ENCODE measurements at regions not wholly inside any gene's neighbourhood (a gene's known extent, or its start where the extent isn't known, plus 50 kb on each side); places are given as distances from the start of the nearest gene placed in this dataset.

DNA sequence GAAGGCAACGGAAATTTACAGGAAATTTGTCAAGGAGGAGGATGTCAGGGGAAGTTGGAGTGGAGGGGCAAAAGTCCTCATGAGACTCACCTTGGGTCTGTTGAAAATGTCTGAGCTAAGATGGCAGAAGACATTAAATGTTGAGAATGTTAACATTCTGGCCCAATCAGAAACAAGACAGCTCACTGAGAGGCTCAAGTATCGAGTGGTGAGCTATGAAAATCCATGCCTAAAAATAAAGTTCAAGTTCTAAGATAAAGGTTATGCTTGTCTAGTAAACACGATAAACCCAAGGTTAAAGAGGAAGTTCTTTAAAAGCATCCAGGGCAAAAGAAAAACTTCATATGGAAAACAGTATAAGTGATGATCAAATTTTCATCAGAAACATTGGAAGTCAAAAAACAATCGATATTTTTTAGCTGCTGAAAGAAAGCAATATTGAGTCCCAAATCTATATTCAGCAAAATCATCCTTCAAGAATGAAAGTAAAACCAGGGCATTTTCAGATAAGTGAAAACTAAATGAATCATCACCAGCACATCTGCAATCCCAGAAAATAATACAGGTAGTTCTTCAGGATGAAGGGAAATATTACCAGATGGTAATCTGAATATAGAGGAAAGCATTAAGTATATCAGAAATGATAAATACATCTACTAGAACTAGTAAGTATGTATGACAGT, 462.4 kb downstream of the TLL1 start:
- DNase-seq (ENCODE audit: low spot score) (no peak), FAIRE-seq (no peak)

DNA sequence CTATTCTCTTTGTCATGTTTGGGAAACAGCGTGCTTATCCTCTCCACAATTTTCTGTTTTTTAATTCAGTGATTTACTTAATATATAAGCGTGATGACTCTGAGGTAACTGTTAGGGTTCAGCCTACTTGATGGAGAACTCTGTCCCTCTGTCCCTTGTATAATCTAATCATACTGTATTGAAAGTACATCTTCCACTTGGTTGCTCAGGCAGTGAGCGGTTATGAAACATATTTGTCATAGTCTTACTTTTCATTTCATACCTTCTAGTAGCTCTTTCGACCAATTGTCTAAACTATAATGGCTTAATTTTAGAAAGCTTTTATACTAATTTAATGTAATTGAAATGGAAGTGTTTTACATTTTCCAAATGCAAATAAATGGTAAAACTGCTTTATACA, 469.0 kb downstream of the TLL1 start:
- FAIRE-seq (no peak), DNase-seq (ENCODE audit: low spot score) (no peak)

DNA sequence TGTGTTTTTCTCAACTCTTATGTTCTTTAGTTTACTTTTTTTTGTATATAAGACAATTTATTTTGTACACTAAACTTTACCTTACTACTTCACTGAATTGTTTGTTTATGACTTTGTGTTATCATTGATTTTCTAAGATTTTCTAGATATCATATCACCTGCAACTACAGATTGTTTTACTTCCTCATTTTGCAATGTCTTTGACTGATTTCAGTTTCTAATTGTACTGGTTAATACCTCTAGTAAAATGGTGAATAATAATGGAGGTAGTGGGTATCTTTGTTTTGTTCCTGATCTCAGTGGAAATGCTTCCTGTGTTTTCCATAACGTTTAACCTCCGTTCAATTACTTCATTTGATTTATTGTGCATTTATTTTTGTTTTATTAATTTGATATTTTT, 490.2 kb downstream of the TLL1 start:
- FAIRE-seq (no peak), DNase-seq (ENCODE audit: low spot score) (no peak)

DNA sequence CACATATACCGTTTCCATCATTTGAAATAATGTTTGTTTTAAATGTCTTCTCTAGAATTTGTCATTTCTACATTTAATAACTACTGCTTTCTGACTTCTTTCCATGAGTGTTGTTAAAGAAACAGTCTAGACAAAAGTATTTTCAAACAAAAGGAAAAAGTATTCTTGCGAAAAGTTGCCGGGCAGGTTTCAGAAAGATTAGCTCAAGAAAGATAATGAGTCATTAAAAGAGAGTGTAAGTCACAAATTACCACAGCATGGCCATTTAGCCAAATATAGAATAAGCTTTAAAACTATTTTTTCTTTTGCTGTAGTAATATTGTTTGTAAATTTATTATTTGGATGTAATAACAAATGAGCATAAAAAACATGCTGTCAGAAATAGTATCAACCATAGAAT, 493.0 kb downstream of the TLL1 start:
- FAIRE-seq (no peak), DNase-seq (ENCODE audit: low spot score) (no peak)

DNA sequence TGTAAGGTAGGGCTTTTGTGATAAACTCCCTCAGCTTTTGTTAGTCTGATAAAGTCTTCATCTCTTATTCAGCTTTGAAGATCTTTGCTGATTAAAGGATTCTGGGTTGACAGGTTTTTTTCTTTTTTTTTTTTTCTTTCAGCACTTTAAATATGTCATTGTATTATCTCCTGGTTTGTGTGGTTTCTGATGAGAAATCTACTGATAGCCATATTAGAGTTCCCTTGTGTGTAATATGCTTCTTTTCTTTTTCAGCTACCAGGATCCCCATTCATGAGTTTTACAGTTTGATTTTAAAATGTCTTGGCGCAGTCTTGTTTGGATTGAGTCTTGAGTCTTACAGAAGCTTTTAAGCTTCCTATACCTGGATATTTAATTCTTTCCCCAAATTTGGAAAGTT, 504.5 kb downstream of the TLL1 start:
- FAIRE-seq (no peak), DNase-seq (ENCODE audit: low spot score) (no peak)

DNA sequence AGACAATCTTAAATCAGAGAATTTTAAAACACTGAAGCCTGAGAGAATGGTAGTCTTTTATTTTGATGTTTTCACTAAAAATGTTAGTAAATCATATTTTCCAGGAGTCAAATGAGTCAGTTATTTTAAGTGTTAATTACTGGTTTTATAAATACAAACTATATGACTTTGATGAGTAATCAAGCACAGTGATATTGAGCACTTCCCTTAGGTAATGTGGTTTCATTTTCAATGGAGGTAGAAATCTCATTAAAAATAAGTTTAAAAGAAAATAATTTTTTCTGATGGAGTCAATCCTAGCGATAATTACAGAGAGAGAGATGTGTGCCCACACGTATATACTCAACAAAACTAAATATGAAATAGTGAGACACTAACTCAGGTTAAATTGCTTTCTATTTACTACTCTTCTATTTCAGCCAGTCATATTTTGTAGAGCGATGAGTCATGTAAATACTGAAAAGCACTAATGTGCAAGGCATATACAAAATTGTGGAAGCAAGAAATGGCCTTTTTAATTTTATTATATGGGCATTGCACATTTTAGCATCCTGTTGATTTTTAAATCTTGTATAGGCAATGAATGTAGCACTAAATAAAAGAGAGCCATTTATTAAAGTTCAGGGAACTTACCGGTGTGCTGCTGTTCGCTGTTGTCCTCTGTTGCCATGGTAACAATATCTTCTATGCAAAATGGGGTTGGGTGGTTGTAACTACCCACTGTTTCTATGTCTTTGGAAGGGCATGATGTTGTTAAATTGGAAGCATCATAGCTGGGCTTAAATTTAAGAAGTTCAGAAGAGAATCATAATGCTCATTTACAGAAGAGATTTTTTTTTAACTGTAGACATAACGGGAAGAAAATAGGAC, 513.7 kb downstream of the TLL1 start:
- FAIRE-seq (no peak), DNase-seq (ENCODE audit: low spot score) (no peak)

DNA sequence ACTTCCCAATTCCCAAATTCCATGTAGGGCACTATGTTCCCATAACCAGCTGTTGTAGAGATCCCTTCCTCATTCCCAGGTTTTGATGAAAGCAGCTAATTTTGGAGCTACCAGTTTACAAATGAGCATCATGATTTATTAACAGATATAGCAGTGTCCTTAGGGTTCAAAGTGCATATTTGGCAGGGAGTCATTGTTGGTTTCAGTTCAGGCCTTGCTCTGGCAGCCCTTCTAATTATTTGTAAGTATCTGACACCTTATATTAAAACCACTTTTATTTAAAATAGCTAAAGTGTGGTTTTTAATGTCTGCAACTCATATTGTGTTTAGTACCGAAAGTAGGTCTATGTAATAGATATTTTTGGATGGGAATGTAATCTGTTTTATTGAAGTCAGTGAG, 518.5 kb downstream of the TLL1 start:
- no peak for DNase-seq (ENCODE audit: low spot score)
- FAIRE-seq: no peak

DNA sequence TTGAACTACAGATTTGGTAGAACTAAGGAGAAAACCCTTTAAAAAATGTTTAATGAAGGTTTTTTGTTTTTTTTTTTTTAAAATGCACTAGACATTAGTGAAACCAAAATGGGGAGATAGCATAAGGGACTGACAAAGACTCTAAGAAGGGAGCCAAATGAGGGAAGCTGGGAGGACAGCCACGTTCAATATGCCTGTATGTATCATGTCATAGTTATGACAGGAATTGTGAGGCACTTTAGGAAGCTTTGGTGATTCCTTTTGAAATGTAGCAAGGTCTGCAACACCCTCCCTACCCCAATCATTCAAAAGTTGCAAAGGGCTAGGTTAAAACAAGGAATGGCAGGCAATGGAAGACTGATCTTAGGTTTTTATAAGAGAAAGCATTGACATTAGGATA, 526.0 kb downstream of the TLL1 start:
- no peak for FAIRE-seq

DNA sequence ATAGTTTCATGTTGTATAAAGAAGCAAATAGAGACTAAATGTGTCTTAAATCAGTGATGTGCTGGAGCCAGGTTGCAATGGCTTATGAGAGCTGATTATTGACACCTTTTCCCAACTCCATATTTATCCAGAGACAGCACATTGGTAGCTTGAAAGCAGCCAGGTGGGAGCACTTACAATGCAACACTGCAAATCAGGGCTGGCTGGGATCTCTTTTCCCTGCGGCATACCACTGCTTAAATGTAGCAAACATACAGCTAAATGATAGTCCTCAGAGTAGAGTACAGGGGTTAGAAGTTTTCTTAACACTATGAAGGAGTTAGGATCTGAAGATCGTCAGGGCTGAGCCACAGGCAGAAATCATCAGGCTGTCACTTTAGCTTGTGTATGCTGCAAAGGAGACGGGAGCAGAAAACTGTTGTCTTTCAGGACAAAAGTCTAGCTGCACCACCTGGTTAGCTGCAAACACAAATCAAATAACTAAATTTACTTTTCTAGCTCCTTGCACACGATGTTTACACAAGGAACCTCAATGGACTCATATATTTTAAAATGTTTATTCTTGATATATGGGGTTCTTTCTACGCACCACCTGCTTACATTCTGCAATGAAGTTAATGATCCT, 527.3 kb downstream of the TLL1 start:
- no peak for DNase-seq (ENCODE audit: low spot score)
- no peak for FAIRE-seq

More for the DNA sequence above, 526.0 kb downstream of the TLL1 start:
- no peak for DNase-seq (ENCODE audit: low spot score)

DNA sequence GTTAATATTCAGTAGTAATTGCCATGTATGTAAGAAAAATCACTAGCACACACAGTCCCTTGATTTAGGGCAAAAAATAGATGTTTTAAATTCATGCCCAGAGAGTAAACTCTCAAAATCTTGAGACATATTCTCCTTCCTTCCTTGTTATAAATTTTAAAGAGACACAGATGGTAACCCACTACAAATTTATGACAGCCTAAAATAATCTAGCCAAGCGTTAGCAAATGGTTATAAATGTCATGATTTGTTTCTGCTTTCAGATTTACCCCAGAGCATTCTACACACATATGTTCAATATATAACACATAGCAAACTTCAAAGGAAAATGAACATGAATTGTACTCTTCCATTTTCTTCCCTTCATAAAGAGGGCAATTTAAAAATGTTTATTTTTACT, 540.3 kb downstream of the TLL1 start:
- DNase-seq (ENCODE audit: low spot score): no peak
- no peak for FAIRE-seq

DNA sequence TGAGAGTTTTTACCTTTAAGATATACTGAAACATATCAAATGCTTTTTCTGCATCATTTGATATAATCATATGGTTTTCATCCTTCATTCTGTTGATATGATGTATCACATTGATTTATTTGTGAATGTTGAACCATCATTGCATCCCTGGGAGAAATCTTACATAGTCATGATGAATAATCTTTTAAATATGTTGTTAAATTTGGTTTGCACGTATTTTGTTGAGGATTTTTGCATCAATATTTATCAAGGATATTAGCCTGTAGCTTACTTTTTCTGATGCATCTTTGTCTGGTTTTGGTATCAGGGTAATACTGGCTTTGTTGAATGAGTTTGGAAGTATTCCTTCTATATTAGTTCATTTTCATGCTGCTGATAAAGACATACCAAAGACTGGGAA, 541.4 kb downstream of the TLL1 start:
- no peak for DNase-seq (ENCODE audit: low spot score)
- no peak for FAIRE-seq

DNA sequence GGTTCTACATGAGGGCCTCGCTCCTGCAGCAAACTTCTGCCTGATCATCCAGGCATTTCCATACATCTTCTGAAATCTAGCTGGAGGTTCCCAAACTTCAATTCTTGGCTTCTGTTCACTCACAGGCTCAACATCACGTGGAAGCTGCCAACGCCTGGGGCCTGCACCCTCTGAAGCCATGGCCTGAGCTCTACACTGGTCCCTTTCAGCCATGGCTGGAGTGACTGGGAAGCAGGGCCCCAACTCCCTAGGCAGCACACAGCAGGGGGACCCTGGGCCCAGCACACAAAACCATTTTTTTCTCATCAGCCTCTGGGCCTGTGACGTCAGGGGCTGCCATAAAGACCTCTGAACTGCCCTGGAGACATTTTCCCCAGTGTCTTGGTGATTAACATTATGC, 542.7 kb downstream of the TLL1 start:
- DNase-seq (ENCODE audit: low spot score): no peak
- FAIRE-seq: no peak

DNA sequence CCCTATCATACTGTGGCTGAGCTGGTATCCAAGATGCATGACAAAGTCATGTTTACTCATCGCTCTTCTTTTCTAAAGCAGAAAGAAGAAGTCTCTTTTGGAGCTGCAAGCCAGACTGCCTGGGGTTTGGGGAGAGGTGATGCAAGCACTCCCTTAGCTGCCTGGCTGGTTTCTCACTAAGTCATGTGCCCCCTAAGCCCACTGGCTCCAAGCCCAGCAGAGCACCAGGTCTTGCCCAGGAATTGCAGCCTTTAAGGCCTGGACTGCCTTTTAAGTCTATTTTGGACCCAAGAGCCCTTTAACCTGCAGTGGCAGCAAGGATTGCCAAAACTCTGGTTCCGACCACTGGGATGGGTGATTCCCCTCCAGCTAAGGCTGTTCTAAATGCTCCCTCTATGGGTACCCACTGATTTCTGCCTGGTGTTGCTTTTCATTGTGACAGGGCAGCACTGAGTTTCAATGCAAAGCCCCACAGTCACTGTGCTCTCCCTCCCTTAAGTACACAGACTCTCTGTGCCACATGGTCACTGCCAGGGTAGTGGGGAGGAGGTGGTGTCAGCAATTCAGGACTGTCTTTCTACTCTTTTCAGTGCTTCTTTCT, 548.6 kb downstream of the TLL1 start:
- peak; percentile 10 for DNase-seq (ENCODE audit: low spot score)
- no peak for FAIRE-seq

DNA sequence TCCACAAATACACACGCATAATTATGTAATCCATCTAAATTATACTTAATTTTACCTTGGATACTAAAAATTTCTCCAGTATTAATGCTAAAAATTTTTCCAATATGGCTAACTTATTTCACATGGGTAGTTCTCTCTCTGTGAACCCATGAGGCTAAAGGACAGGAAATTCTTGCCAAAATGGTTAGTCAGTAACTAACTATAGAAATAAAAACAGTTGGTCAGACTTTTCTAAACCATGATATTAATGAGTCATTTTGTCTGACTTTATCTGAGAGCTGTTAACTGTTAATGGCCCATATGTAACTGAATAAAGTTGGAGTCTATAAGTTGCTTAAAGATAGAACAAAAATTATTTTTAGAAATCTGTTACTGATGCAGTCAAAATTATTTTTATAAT, 549.4 kb downstream of the TLL1 start:
- DNase-seq (ENCODE audit: low spot score) (peak; percentile 71), FAIRE-seq (peak; percentile 86)

DNA sequence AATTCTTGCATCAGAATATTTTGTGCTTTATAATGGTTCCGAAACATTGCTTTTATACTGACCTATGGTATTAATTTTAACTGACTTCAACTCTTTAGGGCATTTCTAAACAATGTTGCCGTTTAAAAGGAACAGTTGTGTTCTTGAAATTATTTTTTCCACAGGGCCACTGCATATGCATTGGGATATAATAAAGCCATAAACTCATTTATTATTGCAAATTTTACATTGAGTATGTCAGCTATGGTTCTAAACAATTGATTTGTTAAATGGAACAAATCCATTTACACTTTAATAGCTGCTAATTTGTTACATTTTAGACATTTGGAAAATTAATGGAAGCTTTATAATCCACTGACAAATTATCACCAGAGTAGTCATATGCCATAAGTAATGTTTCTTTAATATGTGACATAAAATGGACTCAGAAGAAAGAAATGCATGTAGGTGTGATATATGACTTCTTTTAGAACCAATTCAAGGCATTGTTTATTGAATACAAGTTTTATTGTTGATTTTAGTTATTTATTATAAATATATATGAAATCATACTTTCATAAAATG, 553.3 kb downstream of the TLL1 start:
- no peak for DNase-seq (ENCODE audit: low spot score)
- no peak for FAIRE-seq

DNA sequence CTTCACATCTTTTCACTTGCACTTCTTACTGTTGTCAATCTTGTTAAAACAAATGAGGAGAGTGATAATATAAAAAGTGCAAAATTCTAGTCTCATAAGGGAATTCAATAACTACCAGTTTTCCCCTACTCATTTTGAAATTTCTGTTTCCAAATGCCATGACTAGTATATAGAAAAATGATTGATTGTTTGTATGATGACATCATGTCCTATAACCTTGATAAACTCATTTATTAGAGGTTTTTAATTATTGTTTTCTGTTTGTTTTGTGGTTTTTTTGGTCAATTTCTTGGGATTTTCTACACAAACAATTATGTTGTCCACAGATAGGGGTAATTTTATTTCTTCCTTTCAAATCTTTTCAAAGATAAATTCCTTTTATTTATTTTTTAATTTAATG, 559.1 kb downstream of the TLL1 start:
- FAIRE-seq (no peak), DNase-seq (ENCODE audit: low spot score) (no peak)

DNA sequence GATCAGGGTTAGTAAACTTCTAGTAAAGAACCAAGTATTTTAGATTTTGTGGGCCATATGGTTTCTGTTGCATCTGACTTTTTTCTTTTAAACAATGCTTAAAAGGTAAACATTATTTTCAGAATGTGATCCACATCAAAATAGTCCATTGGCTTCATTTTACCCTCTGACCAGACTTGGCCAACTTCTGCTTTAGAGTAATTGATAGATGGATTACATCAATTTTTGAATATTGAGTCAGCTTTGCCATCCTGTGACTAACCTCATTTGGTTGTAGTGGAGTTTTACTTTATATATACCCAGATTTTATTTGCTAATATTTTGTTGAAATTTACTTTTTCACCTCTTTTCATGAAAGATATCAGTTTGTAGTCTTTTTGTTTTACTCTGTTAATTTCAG, 559.8 kb downstream of the TLL1 start:
- DNase-seq (ENCODE audit: low spot score) (no peak), FAIRE-seq (no peak)

DNA sequence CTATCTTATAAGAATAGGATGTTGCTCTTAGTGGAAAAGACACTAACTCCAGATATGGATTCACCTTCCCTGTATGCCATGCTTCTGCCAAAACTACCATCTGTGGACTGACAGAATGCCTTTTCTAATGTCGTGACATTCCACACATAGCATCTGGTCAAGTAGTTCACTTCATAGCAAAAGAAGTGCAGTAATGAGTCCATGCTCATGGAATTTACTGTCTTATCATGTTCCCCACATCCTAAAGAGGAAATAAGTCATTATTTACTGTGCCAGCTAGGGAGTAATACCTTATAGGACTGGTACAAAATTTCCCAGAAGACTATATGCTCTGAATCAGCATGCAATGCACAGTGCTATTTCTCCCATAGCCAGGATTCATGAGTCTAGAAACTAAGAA, 562.4 kb downstream of the TLL1 start:
- peak; percentile 89 for DNase-seq (ENCODE audit: low spot score)
- peak; percentile 32 for FAIRE-seq

DNA sequence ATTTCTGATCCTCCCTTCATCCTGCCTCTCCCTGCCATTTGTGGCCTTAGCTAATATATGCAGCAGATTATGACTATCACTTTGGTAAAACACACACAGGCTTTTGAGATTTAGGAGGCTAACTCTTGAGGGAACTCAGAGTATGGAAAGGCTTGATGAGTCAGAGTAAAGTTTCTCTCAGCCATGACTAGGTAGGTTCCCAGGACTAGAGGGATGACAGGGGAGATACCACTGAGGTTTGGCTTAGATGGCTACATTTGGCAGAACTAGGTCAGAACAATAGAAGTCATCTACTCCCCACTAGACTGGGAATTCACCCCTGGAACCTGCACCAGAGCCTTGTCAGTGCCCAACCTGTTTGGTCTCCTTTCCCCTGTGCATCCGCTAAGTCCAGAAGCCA, 585.7 kb downstream of the TLL1 start:
- DNase-seq (ENCODE audit: low spot score) (peak; percentile 12), FAIRE-seq (no peak)

DNA sequence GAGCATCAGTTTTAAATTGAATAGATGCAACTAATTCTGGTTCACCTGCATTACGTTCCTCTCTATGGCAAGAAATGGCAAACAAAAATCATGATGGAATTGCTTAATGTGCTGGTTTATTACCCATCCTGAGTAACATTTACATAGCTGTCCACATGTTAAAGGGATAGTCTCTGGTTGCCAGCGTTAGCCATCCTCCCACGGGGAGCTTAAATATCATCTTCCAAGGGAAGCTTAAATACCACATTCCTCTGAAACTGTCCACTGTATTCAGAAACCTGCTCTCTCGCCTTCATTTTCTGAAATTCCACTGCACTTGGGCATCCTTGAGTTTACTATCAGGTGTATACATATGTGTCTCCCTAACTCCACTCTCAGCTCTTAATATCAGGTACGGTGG, 586.6 kb downstream of the TLL1 start:
- FAIRE-seq (no peak), DNase-seq (ENCODE audit: low spot score) (no peak)

DNA sequence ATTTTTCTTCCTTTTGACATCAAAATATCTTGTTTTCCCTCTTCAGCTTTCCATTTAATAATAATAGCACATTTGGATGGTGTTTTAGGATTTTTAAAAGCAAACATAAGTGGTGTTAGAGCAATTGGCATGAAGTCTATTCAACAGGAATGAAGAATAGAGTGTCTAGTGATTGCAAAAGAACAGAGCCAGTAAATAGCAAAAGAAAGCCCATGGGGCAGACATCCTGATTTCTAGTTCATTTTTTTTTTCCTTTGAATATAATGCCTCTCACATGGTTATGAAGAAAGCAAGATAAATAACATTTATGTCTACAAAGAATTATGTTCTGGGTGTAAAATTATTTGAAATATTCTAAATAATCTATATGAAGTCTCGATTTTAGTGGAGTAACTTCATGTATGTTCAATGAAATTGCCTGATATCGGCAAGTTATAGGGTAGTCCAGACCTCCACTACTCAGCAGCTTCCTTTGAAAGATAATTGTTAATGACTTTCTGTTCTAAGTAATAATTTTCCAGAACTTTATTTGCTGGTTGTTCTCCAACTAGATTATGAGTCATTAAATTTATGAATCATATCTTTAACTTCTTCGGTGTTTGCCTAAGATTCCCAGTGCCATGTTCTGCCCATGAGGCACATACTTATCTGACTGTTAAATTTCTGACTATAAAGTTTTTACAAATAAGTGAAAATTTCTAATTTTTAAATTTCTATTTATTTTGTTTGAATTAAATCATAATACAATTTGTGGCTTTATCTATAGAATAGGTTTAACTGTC, 587.9 kb downstream of the TLL1 start:
- no peak for DNase-seq (ENCODE audit: low spot score)
- peak; percentile 7 for FAIRE-seq
